Pons (tissue), 1 donor: ENCODE measurements at regions not wholly inside any gene's neighbourhood (a gene's known extent, or its start where the extent isn't known, plus 50 kb on each side); places are given as distances from the start of the nearest gene placed in this dataset.

Source experiments
- DNase-seq: peaks from one replicate; pipeline ENCODE4 v3.0.0-alpha.2; 2016; ENCODE audit warnings: low spot score

DNA sequence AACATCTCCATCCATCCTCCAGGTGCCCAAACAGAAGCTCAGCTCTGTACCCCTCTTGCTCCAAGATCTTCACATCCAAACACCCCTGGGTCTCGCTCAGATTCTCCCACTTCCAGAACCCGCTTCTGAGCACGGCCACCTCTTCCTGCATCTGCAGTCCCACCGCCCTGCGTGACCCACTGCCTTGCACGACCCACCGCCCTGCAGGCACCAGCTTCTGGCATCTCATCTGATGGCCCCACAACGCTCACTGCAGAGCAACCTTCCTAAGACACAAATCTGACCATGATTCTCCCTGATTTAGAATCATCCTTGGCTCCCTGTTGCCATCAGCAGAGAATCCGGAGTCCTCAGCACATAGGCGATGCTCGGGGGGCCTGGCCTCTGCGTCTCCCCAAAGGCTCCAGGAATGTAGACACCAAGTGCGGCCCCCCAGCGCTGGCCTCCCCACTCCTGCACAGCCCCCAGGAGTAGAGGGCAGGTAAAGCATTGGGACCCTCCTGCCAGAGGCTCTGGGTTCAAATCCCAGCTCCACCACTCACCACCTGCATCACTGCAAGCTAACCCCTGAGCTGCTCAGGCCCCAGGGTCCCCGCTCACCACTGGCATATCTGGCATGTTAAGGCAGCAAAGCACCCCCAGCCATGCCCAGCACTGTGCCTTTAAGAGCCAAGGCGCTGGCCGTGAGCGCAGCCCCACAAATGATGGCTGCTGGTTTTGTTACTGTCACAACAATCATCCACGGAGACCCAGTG lies 459.3 kb downstream of the BRD1 start:
- DNase-seq: no peak

DNA sequence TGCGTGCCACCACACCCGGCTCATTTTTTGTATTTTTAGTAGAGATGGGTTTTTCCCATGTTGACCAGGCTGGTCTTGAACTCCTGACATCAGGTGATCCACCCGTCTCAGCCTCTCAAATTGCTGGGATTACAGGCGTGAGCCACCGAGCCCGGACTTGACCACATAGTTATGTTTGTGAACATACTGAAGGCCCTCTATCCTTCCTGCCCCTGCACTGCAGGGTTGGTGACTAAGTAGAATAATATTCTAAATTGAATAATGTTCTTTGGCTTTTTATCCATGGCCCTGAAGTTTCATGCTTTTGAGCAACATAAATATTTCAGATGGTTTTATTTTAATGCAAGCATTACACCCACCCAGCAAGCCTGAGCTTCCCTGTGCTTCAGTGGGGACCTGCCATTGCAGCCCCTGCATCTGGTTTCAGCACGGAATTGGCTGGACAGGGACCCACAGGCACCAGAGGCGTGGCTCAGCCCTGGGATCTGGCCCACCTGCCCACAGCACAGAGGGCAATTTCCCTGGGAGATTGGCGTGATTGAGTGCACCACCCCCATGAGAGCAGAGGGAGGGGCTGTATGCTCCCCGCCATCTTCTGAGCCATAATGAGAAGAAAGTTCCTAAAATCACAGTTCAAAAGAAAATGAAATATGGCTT lies 460.5 kb downstream of the BRD1 start:
- DNase-seq: no peak

DNA sequence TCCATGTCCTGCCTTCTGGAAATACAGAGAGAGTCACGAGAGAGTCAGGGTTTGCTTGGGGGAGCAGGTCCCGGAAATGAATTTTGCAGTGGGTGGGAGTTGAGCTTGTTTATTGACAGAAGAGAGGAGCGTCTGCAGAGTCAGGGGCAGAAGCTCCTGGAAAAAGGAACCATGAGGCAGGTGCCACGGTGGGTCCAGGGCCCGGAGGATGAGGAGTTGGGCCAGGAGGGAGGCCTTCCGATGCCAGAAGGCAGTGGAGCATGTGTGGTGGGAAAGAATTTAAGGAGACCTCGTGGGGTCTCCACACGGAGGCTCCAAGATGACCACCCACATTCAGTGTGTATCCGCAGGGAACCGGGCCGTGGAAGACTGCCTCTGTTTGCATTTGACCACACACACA lies 461.2 kb downstream of the BRD1 start:
- DNase-seq: no peak

DNA sequence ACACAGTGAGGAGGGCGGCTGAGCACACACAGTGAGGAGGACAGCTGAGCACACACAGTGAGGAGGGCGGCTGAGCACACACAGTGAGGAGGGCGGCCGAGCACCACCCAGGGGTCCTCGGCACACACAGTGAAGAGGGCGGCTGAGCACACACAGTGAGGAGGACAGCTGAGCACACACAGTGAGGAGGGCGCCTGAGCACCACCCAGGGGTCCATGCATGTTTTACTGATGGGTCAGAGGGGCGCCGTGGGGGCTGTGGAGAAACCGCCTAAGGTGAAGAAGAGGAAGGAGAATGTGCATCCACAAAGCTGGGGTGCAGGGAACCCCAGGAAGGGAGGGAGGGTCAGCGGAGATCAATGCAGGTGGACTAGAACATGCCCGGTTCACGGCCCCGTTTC lies 461.8 kb downstream of the BRD1 start:
- DNase-seq: no peak

DNA sequence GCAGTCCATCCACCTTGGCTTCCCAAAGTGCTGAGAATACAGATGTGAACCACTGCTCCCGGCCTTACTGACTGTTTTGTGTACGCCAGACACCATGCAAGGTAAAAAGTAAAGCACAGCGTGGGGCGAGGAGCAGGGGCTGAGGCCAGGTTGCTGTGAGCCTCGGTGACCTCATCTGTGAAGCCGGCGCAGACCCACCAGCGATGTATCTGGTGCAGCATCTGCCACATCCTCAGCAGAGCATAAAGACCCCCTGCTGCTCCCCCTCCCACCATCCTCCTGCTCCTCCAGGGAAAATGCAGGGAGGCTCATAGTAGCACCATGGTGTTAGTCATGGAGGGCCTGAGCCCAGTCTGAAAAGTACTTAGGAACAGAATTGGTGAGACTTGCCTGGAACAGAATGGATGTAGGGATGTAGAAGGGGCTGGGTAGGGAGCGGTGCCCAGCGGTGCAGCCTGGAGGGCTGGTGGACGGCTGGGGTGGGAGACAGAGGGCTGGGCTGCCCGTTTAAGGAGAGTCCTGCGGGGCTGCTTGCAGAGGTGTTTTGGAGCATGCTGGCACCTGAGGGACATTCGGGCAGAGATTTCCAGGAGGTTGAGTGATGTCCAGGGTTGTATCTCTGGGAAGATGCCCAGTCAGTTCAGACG lies 462.4 kb downstream of the BRD1 start:
- no peak for DNase-seq

DNA sequence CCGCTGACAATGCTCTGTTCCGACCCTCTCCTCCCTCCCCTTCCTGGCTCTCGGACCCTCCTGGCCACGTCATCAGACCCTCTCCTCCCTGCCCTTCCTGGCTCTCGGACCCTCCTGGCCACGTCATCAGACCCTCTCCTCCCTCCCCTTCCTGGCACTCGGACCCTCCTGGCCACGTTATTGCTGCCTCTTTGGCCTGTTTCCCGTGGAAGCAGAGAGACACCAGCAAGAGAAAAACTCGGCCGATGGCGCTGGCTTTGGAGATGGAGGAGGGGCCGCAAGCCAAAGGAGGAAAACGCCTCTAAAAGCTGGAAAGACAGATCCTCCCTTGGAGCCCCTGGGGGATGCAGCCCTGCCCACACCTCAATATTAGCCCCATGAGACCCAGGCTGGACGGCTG lies 463.3 kb downstream of the BRD1 start:
- no peak for DNase-seq

DNA sequence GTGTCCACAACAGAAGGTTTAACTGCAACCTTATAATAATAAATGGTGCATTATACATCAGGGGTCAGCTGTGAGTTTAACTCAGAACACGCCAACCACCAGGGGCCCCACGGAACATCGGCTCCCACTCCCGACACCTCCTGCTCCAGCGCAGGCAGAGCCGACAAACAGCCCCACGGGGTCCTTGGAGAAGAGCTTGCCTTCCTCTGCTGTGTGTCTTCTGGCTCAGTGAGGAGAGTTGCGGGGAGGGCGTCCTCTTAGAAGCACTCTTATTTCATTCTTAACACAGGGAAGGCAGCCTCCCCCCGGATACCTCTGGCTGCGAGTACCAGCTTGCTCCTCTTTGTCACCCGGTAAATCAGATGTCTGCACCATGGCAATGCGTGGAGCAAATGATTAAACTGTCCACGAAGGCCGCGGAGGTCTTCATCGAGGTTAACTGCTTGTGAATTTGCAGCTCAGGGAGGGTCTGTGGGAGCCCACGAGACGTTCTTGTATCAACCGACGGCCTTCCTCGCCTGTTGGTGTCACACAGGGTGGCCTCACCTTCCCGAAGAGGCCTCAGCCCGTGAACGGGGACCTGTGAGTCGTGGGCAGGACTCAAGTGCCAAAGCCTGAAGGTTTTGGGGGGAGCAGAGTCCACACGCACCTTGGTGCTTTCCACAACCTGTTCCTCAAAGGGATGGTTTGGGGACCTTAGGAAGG lies 464.0 kb downstream of the BRD1 start:
- DNase-seq: no peak

DNA sequence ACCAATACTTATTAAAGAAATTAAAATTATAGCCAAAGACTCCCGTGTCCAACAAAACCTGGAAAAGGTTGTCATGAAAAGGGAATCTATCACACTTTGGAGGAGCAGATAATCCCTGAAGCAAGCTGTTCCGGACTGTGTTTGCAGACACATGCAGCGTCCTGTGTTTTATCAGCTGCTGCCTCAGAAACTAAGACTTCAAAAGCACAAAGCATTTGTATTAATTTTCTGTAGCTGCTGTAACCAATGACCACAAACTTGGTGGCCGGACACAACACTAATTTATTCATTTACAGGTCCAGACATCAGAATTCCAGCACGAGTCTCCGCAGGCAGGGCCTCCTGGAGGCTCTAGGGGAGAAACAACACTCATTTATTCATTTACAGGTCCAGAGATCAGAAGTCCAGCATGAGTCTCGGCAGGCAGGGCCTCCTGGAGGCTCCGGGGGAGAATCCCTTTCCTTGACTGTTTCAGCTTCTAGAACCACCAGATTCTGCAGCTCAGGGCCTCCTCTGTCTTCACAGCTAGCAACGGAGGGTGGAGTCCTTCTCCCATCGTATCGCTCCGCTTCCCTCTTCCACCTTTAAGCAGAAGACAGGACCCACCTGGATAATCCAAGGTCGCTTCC lies 465.3 kb downstream of the BRD1 start:
- no peak for DNase-seq

DNA sequence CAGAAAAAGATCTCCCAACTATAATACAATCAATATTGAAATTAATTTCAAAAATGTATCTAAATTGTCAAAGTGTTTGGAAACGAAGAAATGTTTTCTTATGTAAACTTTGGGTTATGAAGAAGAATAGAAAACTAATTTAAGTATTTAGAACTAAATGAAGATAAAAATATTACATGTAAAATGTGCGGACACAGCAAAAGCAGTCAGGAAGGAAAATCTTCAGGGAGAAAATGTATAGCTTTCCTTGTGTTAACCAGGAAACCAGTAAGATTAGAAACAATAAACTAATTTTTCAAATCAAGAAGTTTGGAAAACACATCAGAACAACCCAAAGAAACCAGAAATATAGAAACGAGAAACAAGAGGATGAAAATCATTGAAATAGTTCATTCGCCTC lies 466.5 kb downstream of the BRD1 start:
- DNase-seq: no peak

DNA sequence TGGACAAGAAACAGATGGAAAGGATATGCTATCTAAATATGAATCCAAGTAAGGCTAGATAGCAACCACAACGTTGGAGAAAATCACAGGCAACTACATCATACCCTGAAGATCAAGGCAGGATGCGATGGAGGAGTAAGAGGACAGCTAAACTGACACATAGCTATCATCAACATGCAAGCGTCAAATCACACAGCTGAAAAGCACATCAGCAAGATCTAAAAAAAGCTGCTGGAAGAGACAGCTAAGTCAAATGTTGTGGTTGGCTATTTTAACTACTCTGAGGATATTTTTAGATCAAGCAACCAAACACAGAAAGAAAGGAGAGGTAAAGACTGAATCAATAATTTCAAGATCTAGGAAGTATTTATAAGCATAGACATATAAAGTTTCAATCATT lies 466.9 kb downstream of the BRD1 start:
- DNase-seq: no peak

DNA sequence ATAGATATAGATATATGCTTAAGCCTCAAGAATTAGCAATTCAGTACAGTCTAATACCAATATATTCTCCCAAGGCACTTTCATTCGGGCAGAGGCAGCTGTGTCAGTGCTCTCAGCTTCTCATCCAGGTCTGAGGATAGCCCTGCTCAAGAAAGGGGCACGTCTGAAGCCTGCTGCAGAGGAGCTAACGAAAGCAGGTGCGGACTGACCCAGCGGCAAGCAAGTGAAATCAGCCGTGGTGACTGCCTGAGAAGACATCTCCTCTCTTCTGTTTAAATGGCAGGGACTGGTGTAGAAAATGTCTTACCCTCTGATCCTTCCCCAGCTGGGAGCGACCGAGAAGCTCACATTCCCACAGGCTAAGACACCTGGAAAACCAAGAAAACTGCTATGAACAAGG lies 468.6 kb downstream of the BRD1 start:
- no peak for DNase-seq

DNA sequence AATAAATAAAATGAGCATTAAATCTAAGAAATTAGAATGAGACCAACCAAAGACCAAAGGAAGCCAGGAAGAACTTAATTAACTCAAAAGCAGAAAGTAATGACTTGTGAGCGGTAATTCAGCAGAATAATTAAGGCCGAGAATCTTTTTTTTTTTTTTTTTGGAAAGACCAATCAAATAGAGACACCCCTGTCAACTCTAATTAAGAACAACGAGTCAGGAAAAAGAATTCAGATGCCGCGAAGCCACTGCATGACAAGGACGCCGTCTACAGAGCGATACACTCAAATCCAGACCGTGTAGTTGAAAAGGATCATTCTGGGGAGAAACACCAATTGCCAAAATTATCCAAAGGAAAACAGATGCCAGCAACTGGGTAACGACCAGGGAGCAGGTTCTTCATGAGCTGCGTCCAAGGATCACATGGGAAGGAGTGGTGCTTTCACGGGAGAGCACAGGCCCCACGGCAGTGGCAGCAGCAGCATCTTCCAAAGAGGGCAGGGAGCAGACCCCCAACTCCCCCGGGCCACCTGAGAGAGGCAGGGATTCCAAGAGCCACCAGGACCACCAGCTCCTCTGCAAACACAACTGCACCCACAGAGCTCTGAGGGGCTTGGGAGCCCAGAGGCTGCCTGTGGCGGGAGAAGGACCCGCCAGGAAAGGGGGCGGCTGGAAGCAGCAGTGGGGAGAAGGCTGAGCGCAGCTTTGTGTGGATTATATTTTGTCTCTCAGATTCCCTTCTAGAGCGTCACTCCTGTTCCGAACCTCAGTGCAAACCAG lies 469.8 kb downstream of the BRD1 start:
- DNase-seq: no peak

DNA sequence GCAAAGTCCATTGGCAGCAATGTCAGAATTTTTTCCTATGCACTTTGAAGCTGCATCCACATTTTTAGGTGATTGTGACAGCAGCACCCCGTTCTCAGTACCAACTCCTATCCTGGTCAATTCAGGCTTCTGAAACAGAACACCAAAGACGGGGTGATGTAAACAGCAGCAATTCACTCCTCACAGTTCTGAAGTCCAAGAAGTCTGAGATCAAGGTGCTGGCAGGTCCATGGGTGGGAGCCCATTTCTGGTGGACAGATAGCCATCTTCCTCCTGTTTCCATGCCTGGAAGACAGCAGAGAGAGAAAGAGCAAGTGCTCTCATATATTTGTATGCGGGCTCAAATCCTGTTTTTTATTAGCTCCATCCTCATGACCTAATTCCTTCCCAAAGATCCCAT lies 471.2 kb downstream of the BRD1 start:
- no peak for DNase-seq

DNA sequence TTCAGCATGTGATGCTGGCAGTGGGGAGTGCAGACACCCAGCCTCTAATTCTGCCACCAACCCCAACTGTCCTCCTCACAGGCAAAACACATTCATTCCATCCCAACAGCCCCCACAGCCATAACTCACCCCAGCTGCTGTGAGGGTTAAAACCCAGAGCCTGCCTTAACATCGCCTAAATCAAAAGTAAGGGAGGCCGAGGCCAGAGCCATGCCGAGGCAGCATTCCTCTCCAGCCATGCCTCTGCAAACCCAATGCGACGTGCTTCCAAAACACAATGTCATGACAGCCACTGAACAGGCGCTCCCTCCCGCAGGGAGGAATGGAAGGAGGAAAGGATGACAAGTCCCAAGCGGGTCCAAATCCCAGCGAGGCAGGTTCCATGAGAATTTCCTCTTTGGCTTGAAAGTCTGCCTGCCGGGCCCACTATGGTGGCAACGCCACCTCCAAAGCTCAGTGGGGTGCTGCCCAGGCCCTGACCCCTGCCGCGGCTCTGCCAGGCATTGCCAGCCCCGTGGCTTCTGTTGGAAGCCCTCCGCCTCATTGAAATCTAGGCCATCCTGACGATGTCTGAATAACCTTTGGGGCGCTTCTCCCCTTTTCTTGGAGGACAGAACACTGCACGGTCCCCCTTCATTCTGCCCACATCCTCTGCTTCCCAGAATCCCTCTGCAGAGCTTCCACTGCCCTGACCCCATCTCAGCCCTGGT lies 472.3 kb downstream of the BRD1 start:
- DNase-seq: no peak

DNA sequence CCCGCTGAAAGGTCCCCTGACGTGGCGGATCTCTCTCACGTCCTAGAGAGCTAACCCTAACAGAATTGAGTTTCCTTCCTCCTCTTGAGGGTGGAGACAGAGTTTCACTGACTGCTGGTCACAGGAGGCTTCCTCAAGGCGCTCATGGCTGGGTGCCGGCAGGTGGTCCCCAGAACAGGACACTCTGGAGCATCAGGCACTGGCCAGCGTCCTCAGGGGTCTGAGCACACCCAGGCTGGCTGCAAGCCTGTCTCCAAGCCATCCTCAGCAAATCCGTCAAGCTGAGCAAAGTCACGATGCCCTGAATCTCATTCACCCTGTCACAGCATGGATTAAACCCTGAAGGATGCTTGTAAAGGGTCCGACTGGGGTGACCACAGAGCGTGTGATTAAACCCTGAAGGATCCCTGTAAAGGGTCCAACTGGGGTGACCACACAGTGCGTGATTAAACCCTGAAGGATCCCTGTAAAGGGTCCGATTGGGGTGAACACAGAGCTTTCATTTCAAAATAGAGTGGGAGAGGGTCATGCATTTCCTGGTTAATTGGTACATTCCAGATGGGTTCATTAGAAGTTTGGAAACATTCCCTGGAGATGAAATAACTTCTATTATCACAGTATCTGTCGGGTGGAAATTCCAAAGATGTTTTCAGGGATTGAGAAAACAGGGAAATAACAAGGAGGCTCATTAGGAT lies 473.0 kb downstream of the BRD1 start:
- no peak for DNase-seq

DNA sequence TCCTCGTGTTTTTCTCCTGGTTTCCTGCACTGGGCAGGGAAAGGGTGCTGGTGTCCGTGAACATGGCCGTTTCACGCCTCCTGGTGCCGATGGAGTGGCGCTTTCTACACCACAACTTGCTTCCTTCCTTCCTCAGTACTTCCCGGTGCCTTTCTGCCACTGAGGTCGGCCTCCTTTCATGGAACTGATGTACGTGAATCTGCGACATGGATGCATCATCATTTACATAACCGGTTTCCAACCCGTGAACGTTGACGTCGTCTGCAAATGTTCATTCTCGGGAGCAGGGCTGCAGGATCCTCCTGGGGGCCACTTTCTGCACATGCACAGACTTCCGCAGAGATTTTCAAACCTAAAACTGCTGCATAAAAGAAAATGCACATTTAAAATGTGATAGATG lies 474.4 kb downstream of the BRD1 start:
- no peak for DNase-seq

DNA sequence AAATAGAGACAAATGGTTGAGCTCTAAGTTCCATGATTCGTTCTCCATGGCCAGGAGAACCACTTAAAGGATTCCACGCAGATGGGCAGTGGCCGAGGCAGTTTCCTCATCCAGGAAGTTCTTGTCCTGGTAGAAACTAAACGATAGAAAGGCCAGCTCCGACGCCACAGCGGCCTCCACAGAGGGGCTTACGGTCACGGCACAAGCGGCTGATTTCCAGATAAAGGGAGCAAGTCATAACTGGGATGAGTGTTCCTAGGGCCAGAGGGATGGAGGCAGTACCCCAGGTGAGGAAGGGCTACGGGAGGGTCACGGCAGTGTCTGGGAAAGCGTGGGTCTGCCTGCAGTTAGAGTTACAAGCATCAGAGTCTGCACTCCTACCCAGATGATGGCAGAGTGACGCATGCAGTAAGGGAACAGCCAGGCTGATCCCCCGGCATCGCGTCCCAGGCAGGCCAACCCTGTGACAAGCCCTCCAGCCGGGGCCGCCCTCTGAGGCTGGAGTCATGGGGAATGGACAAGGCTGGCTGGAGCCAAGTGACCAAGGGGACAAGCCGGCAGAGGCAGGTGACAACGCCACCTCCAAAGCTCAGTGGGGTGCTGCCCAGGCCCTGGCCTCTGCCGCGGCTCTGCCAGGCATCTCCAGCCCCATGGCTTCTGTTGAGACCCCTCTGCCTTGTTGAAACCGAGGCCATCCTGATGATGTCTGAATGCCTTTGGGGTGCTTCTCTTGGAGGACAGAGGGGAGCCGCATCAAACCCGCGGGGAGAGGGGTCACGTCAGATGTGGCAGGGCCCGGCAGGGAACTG lies 475.1 kb downstream of the BRD1 start:
- DNase-seq: no peak

DNA sequence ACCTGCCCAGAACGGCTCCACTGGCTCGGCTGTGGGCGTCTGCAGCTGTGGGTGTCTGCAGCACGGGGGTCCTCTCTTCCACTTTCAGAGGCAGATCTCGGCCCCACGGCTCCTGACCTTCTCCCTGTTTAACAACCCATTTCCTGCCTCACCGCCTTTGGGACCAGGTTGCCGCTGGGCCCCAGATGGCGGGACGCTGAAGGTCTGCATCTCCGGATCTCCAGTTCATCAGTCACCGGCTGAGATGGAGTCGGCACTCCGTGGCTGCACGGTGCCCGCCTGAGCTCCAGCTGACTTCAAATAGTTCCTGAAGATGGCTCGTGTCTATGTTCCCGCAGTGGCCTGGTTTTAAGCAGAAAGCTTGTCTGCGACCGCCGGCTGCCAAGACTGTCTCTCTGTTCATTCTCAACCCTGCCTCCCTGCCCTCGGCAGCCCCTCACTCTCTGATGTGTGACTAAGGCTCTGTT lies 475.9 kb downstream of the BRD1 start:
- no peak for DNase-seq

DNA sequence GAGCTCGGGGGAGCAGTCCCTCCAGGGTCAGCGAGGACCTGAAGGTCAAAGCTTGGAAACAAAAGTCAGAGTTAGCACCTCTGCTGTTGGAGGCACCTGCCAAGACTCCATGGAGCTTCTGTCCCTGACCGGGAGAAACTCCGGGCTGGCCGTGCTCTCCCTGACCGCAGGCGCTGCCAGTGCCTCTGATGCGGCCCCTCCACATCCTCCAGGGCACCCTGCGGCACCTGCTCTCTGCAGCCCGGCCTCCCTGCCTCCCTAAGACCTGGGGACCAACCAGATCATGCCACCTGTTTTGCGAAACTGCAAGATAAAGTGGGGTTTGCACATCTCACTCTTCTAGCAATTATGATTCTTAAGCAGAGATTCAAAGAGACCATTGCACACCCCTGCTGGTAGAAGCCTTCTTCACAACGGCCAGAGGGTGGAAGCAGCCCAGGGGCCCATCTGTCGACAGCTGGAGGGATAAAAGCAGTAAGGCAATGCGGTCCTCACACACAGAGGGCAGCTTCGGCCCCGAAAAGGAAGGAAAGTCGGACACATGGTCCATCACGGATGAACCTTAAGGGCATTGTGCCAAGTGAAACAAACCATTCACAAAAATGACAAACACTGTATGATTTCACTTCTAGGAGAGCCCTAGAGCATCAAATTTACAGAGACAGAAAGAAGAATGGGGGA lies 477.1 kb downstream of the BRD1 start:
- no peak for DNase-seq
